Adrenal gland (tissue), 5 donors: ENCODE measurements at regions not wholly inside any gene's neighbourhood (a gene's known extent, or its start where the extent isn't known, plus 50 kb on each side); places are given as distances from the start of the nearest gene placed in this dataset.

ENCODE experiments used
- POLR2A ChIP-seq, 2 donors: fragments of 450-650 bp; IDR thresholded peaks; one replicate each; pipeline ENCODE4 v1.6.1; 2017; ENCODE audit warnings: antibody characterized with exemption in 2 of 2, mild to moderate bottlenecking in 2 of 2, moderate library complexity in 1 of 2
- TF ChIP-seq, protein P1 (sequence below), 6 experiments: fragments of 450-650 bp in 4 of 6; fragments of 200-600 bp in 2 of 6; sonication (generic) in 1 of 6; IDR thresholded peaks; 1 replicate in 5 of 6; 2 replicates in 1 of 6; pipeline versions ENCODE4 v1.5.1 to v1.8.0; 2016 to 2021; ENCODE audit warnings: antibody characterized with exemption in 6 of 6, mild to moderate bottlenecking in 2 of 6, moderate library complexity in 1 of 6
- donor health status: DM: no; HTN: no; CAD: no.

DNA sequence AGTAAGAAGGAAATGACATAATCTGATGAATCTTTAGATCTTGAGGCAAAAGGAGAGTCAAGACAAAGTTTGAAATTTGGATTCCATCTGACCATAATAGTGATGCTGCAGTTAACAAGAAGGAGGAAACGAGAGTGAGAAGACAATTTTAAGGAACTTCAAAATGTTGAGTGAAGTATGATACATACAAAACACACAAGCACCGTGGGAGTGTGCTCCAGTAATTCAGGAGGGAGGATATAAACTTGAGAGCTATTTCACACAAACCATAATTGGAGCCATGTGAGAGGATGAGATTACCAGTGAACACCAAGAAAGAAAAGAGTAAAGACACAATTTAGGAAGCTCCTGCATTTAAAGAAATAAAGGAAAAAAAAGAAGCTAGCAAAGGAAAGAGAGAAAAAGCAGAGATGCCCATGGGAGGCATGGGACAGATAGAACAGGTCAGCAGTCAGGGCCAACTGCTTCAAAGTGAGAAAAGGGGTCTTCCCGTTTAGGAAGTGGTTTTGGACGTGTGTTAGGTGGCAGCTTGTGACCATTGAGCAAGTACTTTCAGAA, 150.7 kb upstream of the SLC7A11 start:
- TF ChIP-seq, protein P1, sequence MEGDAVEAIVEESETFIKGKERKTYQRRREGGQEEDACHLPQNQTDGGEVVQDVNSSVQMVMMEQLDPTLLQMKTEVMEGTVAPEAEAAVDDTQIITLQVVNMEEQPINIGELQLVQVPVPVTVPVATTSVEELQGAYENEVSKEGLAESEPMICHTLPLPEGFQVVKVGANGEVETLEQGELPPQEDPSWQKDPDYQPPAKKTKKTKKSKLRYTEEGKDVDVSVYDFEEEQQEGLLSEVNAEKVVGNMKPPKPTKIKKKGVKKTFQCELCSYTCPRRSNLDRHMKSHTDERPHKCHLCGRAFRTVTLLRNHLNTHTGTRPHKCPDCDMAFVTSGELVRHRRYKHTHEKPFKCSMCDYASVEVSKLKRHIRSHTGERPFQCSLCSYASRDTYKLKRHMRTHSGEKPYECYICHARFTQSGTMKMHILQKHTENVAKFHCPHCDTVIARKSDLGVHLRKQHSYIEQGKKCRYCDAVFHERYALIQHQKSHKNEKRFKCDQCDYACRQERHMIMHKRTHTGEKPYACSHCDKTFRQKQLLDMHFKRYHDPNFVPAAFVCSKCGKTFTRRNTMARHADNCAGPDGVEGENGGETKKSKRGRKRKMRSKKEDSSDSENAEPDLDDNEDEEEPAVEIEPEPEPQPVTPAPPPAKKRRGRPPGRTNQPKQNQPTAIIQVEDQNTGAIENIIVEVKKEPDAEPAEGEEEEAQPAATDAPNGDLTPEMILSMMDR (IDR thresholded peaks at IDR 0.05): no peak
- no peak for TF ChIP-seq POLR2A (IDR thresholded peaks at IDR 0.05)
